GM13977 (cell line): ENCODE measurements at regions not wholly inside any gene's neighbourhood (a gene's known extent, or its start where the extent isn't known, plus 50 kb on each side); places are given as distances from the start of the nearest gene placed in this dataset.

ENCODE experiments used
- DNase-seq: peaks from one replicate; pipeline ENCODE4 v3.0.0; 2012; ENCODE audit warnings: low spot score
- CTCF ChIP-seq: IDR thresholded peaks from 2 replicates; pipeline ENCODE4 v1.5.1; 2012; ENCODE audit warnings: mild to moderate bottlenecking, control low read depth; ENCODE audit not compliant: insufficient read depth; ENCODE audit errors: extremely low read depth, missing control alignments
- in situ Hi-C: fragments of 300-500 bp; cut with MboI; formaldehyde crosslinking; loops from one replicate; pipeline ENCODE4 v1.12.0; 2022; ENCODE audit warnings: low sequenced_read_pairs, low pct_unique_long_range_greater_than_20kb, mixed read lengths, inconsistent platforms; ENCODE audit not compliant: unreplicated experiment

- in situ Hi-C loops, result no loop called here
- peak; percentile 37 for DNase-seq
These were observed 712.0 kb upstream of the NRSN1 start for GRCh38 chr6:23414051-23414445.

GRCh38 chr6:23414922-23415321 lies 711.1 kb upstream of the NRSN1 start:
- no peak for TF ChIP-seq CTCF
- in situ Hi-C loops, result no loop called here
- DNase-seq, result no peak

More at GRCh38 chr6:23414051-23414445, 712.0 kb upstream of the NRSN1 start:
- peak; percentile 34 for TF ChIP-seq CTCF

GRCh38 chr6:23415819-23416427 lies 710.1 kb upstream of the NRSN1 start:
- no peak for TF ChIP-seq CTCF
- in situ Hi-C loops, result no loop called here
- DNase-seq, result peak; percentile 6

GRCh38 chr6:23417133-23417532 lies 708.9 kb upstream of the NRSN1 start:
- no peak for DNase-seq
- in situ Hi-C loops, result no loop called here
- no peak for TF ChIP-seq CTCF

- no peak for DNase-seq
- in situ Hi-C loops, result no loop called here
- TF ChIP-seq CTCF, result no peak
These were observed 707.9 kb upstream of the NRSN1 start for GRCh38 chr6:23418095-23418494.

- no peak for TF ChIP-seq CTCF
- DNase-seq, result no peak
- in situ Hi-C loops, result no loop called here
These were observed 707.0 kb upstream of the NRSN1 start for GRCh38 chr6:23419046-23419445.
